ENCODE measurements at regions not wholly inside any gene's neighbourhood (a gene's known extent, or its start where the extent isn't known, plus 50 kb on each side); places are given as distances from the start of the nearest gene placed in this dataset.

DNA sequence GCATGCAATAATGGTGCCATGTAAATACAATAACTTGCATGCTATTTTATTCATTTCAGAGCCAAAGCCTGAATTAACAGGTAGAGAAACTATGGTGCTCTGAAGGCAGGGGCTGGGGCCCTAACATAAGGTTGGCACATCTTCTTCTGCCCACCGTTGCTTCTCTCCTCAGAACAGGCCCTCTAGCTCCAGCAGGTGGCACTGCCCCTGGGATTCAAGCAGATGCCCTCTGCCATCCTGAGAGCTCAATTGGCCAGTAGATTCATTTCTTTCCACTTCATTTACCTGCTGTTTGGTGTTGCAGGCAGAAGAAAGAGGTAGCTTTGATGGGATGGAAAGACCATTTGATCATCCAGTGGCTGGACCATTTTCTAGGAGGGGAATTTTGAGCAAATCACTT is 130.5 kb downstream of the FOXB1 start:
- no peak for TF ChIP-seq POLR2AphosphoS5 (IDR thresholded peaks at IDR 0.05)
- TF ChIP-seq POLR2A (IDR thresholded peaks at IDR 0.05) = no peak
- TF ChIP-seq, protein P1, sequence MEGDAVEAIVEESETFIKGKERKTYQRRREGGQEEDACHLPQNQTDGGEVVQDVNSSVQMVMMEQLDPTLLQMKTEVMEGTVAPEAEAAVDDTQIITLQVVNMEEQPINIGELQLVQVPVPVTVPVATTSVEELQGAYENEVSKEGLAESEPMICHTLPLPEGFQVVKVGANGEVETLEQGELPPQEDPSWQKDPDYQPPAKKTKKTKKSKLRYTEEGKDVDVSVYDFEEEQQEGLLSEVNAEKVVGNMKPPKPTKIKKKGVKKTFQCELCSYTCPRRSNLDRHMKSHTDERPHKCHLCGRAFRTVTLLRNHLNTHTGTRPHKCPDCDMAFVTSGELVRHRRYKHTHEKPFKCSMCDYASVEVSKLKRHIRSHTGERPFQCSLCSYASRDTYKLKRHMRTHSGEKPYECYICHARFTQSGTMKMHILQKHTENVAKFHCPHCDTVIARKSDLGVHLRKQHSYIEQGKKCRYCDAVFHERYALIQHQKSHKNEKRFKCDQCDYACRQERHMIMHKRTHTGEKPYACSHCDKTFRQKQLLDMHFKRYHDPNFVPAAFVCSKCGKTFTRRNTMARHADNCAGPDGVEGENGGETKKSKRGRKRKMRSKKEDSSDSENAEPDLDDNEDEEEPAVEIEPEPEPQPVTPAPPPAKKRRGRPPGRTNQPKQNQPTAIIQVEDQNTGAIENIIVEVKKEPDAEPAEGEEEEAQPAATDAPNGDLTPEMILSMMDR (IDR thresholded peaks at IDR 0.05) = no peak
- no peak for TF ChIP-seq EP300 (IDR thresholded peaks at IDR 0.05)
- no peaks in the 10 kb centered on the region for H3K9me3 ChIP-seq
- no peak overlapping the region for H3K4me3 ChIP-seq
- H3K27me3 ChIP-seq = peaks cover 0 to 3% (median 0%) of the 10 kb centered on the region in 3 donors
- intact Hi-C loops (cut with DNase I) = no loop called here
- no peaks in the 10 kb centered on the region for H3K4me1 ChIP-seq
- no peaks in the 10 kb centered on the region for H3K36me3 ChIP-seq
- DNase-seq = no peak
- H3K27ac ChIP-seq = no peak overlapping the region
- 18 to 54% methylated on average over 1 of the region's 1 CpG for WGBS, 2 donors

DNA sequence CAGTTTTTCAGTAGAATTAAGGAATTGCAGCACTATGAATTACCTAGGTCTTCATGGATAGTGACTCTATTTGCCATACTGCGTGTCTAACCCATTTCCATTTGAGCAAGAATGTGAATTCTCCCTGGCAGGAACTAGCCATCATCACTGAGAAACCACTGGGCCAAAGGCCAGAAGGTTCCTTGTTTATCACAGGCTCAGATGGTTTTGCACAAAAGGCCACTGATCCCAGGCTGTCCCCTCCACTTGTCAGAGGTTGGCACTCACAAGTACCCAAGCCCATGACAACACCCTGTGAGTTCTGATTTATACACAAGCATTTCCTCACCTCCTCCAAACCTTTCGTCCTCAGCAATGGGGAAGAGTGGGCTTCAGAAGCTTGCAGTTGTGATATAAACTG is 131.8 kb downstream of the FOXB1 start:
- DNase-seq = no peak
- TF ChIP-seq EP300 (IDR thresholded peaks at IDR 0.05) (no peak), POLR2AphosphoS5 (IDR thresholded peaks at IDR 0.05) (no peak), POLR2A (IDR thresholded peaks at IDR 0.05) (no peak)
- TF ChIP-seq, protein P1 (IDR thresholded peaks at IDR 0.05) = no peak
- 89 to 91% methylated on average over 2 of the region's 2 CpGs for WGBS, 2 donors
- no peaks in the 10 kb centered on the region for H3K9me3 ChIP-seq
- no peaks in the 10 kb centered on the region for H3K4me1 ChIP-seq
- H3K27me3 ChIP-seq = peaks cover 0 to 3% (median 0%) of the 10 kb centered on the region in 3 donors
- intact Hi-C loops (cut with DNase I) = no loop called here
- H3K4me3 ChIP-seq = no peak overlapping the region
- no peaks in the 10 kb centered on the region for H3K36me3 ChIP-seq
- no peak overlapping the region for H3K27ac ChIP-seq

DNA sequence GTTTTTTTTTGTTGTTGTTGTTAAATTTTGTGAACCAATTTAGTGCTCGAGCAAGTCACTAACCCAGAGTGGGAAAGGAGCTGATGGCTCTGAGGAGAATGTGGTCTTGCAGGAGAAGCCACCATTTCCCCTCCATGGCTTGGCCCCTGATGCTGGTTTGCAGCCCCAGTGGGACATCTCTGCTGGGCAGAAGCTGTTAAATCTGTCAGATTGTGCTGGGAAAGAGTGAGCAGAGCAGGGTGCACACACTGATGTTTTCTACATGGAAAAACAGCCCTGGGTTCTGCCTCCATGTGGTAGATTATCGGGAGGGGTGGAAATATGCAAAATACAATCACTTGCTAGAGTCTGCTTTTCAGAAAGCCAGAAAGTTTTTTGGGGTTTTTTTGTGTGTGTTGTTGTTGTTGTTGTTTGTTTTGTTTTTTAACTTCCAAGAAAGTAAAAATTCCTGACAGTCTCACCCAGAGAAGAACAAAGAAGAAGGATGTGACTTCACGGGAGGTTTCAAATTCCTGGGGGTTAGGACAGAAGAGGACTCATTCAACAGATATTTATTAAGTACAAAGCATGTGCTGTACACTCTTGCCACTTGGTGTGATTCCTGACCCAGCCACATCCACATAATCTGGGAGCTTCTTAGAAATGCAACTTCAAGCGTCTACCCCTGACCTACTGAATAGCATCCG is 133.7 kb downstream of the FOXB1 start:
- Histone ChIP-seq H3K4me1 (no peaks in the 10 kb centered on the region), H3K36me3 (no peaks in the 10 kb centered on the region), H3K9me3 (no peaks in the 10 kb centered on the region), H3K27ac (no peak overlapping the region), H3K4me3 (no peak overlapping the region), H3K27me3 (peaks cover 0 to 3% (median 0%) of the 10 kb centered on the region in 3 donors)
- intact Hi-C loops (cut with DNase I) = no loop called here
- no peak for DNase-seq
- WGBS, 2 donors = 60 to 72% methylated on average over 5 of the region's 5 CpGs
- TF ChIP-seq POLR2A (IDR thresholded peaks at IDR 0.05) = no peak
- TF ChIP-seq EP300 (IDR thresholded peaks at IDR 0.05) = no peak
- TF ChIP-seq POLR2AphosphoS5 (IDR thresholded peaks at IDR 0.05) = no peak
- TF ChIP-seq, protein P1 (IDR thresholded peaks at IDR 0.05) = no peak

DNA sequence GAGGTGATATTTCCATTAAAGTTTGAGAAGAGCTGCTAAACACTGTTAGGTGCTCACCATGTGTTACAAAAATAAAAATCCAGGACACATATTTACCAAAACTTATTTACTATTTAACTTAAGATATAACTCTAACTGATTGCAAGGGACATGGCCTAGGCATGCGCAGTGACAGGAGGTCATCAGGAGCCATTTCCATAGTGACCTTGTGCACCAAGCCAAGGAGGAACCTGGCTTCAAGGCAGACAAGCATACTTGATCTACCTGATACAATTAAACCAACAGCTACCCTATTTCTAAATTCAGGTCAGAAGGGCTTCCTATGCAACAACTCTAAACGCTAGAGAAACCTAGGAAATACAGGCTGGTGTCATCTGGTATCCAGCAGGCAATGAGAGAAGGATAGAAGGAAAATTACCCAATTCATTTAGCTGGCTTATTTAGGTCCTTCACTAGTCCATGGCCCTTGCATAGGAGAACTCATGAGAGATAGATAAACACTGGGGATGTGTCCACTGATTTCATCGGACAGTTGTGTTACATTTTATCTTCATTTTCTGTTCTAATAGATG is 134.4 kb downstream of the FOXB1 start:
- Histone ChIP-seq H3K27me3 (peaks cover 0 to 3% (median 0%) of the 10 kb centered on the region in 3 donors), H3K27ac (no peak overlapping the region), H3K4me3 (no peak overlapping the region), H3K4me1 (no peaks in the 10 kb centered on the region), H3K9me3 (no peaks in the 10 kb centered on the region), H3K36me3 (no peaks in the 10 kb centered on the region)
- TF ChIP-seq EP300 (IDR thresholded peaks at IDR 0.05) = no peak
- no peak for TF ChIP-seq POLR2AphosphoS5 (IDR thresholded peaks at IDR 0.05)
- TF ChIP-seq, protein P1 (IDR thresholded peaks at IDR 0.05) = no peak
- TF ChIP-seq POLR2A (IDR thresholded peaks at IDR 0.05) = no peak
- no peak for DNase-seq
- 88 to 91% methylated on average over 3 of the region's 3 CpGs for WGBS, 2 donors
- intact Hi-C loops (cut with DNase I) = no loop called here

Data from sigmoid colon (tissue), 6 donors.